Colonic mucosa (tissue), 4 donors: ENCODE measurements at regions not wholly inside any gene's neighbourhood (a gene's known extent, or its start where the extent isn't known, plus 50 kb on each side); places are given as distances from the start of the nearest gene placed in this dataset.

Experiments
- DNase-seq: peaks from one replicate; pipeline ENCODE4 v3.0.0-alpha.2; 2020
- H3K27ac ChIP-seq: fragments of 200-600 bp; one replicate; pipeline ENCODE4 v1.8.0; 2021
- H3K27me3 ChIP-seq: fragments of 200-600 bp; one replicate; pipeline ENCODE4 v1.8.0; 2021
- H3K36me3 ChIP-seq: fragments of 200-600 bp; one replicate; pipeline ENCODE4 v1.8.0; 2021
- H3K4me1 ChIP-seq: fragments of 200-600 bp; one replicate; pipeline ENCODE4 v1.8.0; 2021; ENCODE audit warnings: mild to moderate bottlenecking
- H3K4me3 ChIP-seq: fragments of 200-600 bp; one replicate; pipeline ENCODE4 v1.8.0; 2021
- H3K9ac ChIP-seq, 2 donors: one replicate each; pipeline ENCODE4 v1.7.0; 2013; ENCODE audit warnings: control low read depth in 2 of 2, low read depth in 2 of 2, low read length in 2 of 2
- H3K9me3 ChIP-seq: fragments of 200-600 bp; one replicate; pipeline ENCODE4 v1.8.0; 2021
- CTCF ChIP-seq: fragments of 200-600 bp; IDR thresholded peaks from one replicate; pipeline ENCODE4 v1.8.0; 2022; ENCODE audit warnings: antibody characterized with exemption, mild to moderate bottlenecking
- intact Hi-C: fragments of 100-400 bp; cut with DNase I; formaldehyde crosslinking; loops from one replicate; pipeline ENCODE4 v1.14.1; 2022
- donor health status: healthy.
- donor health status: DM: no; HTN: no; CAD: no.
- donor health status: DM: no; HTN: no; CAD: no.

- no peaks in the 10 kb centered on the region for H3K4me1 ChIP-seq
- no peaks in the 10 kb centered on the region for H3K36me3 ChIP-seq
- H3K27me3 ChIP-seq, result no peaks in the 10 kb centered on the region
- no peak for TF ChIP-seq CTCF
- intact Hi-C loops, result no loop called here
- no peak overlapping the region for H3K27ac ChIP-seq
- H3K9me3 ChIP-seq, result no peaks in the 10 kb centered on the region
- no peak overlapping the region for H3K9ac ChIP-seq
- H3K4me3 ChIP-seq, result no peak overlapping the region
- no peak for DNase-seq
Observed at GRCh38 chr7:110156511-110156910, 934.4 kb upstream of the LRRN3 start.

GRCh38 chr7:110157631-110158362, 933.1 kb upstream of the LRRN3 start:
- Histone ChIP-seq H3K27ac (no peak overlapping the region), H3K9me3 (no peaks in the 10 kb centered on the region), H3K4me1 (no peaks in the 10 kb centered on the region), H3K27me3 (no peaks in the 10 kb centered on the region), H3K36me3 (no peaks in the 10 kb centered on the region), H3K9ac (no peak overlapping the region), H3K4me3 (no peak overlapping the region)
- intact Hi-C loops, result no loop called here
- TF ChIP-seq CTCF, result no peak
- DNase-seq, result no peak

GRCh38 chr7:110168010-110168409, 922.9 kb upstream of the LRRN3 start:
- Histone ChIP-seq H3K4me3 (no peak overlapping the region), H3K9me3 (no peaks in the 10 kb centered on the region), H3K9ac (no peak overlapping the region), H3K27me3 (no peaks in the 10 kb centered on the region), H3K4me1 (no peaks in the 10 kb centered on the region), H3K36me3 (no peaks in the 10 kb centered on the region), H3K27ac (no peak overlapping the region)
- no peak for DNase-seq
- no peak for TF ChIP-seq CTCF
- intact Hi-C loops, result no loop called here

DNA sequence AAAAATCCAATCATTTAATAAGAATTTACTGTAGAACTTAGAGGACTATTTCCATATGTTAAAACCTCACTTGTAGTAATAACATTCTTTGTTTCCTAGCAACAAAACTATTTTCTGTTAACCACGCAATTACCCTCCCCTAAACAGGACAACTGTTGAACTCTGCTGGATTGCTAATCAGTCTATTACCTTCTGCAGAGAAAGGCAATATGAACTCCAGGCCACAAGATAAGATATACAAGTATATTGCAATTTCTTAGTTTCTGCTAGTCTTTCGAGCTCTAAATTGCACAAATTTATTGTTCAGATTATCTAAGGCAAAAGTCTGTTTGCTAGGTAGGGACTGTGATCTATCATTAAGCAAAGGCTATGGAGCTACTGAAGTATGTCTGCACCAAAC, 920.1 kb upstream of the LRRN3 start:
- H3K4me1 ChIP-seq, result no peaks in the 10 kb centered on the region
- H3K4me3 ChIP-seq, result no peak overlapping the region
- no peaks in the 10 kb centered on the region for H3K9me3 ChIP-seq
- H3K27ac ChIP-seq, result no peak overlapping the region
- no peaks in the 10 kb centered on the region for H3K27me3 ChIP-seq
- no peaks in the 10 kb centered on the region for H3K36me3 ChIP-seq
- H3K9ac ChIP-seq, result no peak overlapping the region
- no peak for TF ChIP-seq CTCF
- intact Hi-C loops, result no loop called here
- no peak for DNase-seq

DNA sequence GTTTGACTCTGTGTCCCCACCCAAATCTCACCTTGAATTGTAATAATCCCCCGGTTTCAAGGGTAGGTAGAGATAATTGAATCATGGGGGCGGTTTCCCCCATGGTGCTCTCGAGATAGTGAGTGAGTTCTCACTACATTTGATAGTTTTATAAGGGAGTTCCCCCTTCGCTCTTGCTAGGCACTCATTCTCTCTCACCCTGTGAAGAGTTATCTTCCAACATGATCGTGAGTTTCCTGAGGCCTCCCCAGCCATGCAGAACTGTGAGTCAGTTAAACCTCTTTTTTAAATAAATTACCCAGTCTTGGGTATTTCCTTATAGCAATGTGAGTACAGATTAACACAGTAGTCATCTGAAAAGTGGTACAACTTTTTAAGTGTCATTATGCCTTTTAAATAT, 913.5 kb upstream of the LRRN3 start:
- Histone ChIP-seq H3K27me3 (no peaks in the 10 kb centered on the region), H3K27ac (no peak overlapping the region), H3K4me1 (no peaks in the 10 kb centered on the region), H3K9me3 (no peaks in the 10 kb centered on the region), H3K9ac (no peak overlapping the region), H3K36me3 (no peaks in the 10 kb centered on the region), H3K4me3 (no peak overlapping the region)
- no peak for TF ChIP-seq CTCF
- intact Hi-C loops, result no loop called here
- DNase-seq, result no peak
